ENCODE measurements at regions not wholly inside any gene's neighbourhood (a gene's known extent, or its start where the extent isn't known, plus 50 kb on each side); places are given as distances from the start of the nearest gene placed in this dataset.

GRCh38 chr2:2866459-2866858 lies 511.2 kb downstream of the EIPR1 start:
- DNase-seq: no peak

GRCh38 chr2:2862386-2862785 lies 515.2 kb downstream of the EIPR1 start:
- no peak for DNase-seq

DNA sequence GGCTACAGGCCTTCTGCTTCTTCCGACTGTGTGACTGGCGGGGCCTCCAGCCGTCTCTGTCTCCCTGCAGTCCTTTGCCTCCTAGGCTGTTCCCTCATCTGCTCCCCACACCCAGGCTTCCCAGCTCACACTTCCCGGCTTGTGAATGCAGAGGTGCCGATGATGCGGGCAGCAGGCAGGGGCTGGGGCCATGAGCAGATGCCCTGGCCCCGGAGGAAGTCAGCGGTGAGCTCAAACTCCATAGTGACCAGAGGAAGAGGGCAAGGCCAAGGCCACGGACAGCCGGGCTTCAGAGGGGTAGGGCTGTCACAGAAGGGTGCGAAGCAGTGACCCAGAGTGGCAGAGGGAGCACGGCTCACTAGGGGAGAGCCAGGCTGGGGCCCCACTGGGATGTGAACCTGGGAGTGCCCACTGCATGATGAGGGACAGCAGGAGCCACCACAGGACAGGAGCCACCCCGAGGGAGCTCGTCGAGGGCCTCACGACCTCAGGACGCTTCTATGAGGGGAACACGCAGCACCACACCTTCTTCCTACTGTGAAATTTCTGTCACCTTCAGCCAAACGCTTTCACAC lies 515.9 kb downstream of the EIPR1 start:
- DNase-seq: no peak

GRCh38 chr2:2860589-2861300 lies 516.9 kb downstream of the EIPR1 start:
- no peak for DNase-seq

GRCh38 chr2:2859732-2860131 lies 517.9 kb downstream of the EIPR1 start:
- no peak for DNase-seq

DNA sequence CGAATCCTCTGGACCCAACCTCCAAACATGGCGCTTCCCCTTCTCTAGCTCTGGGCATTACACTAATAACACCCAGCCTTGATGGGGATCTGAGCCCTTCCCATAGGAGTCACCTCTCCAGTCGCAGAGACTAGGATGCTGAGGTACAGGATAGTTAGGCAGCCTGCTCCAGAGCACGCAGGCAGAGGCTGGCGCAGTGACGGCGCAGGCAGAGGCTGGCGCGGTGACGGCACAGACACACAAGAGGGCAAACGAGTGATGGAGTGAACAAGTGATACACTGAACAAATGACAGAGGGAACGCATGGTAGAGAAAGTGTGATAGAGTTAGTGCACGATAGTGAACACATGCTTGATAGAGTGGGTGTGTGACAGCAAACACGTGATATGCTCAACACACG lies 518.5 kb downstream of the EIPR1 start:
- no peak for DNase-seq

DNA sequence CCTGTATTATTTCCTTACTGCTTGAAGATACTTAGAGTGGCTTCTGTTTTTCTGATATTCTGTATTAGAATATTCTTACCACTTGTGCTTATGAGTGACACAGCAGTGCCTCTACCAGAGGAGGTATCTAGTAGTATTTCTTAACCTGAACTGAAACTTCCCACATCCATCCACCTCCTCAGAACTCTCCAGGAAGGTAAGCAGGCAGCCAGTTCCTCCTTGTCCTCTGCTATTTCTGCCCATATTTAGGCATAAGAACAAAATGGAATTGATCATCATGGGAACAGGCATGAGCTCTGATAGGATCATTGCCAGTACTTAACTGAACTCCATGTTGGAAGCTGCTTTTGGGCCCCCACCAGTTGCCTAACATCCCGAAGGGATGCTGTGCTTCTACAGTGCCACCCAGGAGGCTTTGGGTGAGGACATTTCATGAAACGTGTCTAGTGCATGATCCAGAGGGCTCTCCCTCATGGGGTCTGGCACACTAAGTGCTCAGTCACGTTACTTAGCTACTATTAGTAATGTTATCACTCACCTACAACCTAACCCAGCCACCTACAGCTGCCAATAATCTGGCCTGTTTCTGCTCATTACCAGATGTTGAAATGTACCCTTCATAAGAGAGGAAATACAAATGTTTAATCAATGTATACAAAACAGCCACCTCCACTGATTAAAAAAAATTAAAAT lies 520.7 kb downstream of the EIPR1 start:
- no peak for DNase-seq

GRCh38 chr2:2855297-2855696 lies 522.3 kb downstream of the EIPR1 start:
- no peak for DNase-seq

GRCh38 chr2:2853346-2853745 lies 522.3 kb upstream of the MYT1L start:
- no peak for DNase-seq

DNA sequence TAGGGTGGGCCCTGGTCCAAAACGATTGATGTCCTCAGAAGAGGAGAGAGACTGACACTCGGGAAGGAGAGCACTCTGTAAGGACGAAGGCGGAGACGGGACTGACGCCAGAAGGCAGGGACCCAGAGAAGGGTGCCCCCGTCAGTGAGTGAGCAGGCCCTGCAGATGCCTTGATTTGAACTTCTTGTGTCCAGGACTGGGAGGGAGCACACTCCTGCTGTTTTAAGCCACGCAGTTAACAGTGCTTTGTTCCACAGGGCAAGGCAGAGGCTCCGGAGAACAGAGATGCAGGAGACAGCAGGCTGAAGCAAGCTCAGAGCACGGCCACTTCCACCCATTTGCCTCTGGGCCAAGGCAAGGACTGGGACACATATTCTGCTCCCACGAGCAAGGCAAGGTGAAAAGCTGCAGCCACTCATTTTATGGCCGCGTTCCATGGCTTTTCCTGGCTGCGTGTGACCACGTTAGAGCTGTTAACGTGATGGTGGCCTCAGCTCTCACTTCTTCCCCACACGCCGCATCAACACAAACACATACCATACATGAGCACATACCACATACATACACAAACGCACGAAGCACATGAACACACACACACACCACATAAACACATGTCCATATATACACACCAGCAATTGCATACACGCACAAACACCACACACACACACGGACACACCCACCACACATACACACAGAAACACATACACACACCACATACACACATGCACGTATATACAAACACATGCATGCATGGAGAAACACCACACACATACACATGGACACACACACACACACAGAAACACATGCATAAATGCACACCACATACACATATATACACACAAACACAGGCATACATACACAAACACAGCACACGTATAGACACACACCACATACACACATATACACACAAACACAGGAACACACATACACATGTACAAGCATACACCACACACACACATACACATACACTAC lies 521.0 kb upstream of the MYT1L start:
- no peak for DNase-seq

DNA sequence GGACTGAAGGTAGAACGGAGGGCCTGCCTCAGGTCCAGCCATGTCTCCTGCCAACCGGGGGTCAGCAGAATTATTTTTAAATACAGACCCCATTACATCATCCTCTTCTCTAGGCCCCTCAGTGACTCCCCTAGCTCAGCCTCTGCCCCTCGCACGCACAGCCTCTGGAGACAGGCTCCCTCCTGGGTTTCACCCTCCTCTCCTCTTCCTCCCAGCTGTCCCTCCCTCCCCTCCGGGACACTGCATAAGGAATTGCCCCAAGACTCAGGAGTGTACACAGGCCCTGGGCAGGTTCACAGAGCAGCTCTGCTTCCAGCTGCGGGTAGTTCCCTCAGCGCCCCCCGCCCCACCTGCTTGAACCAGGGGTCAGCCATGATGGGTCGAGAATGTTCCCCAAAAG lies 520.2 kb upstream of the MYT1L start:
- no peak for DNase-seq

DNA sequence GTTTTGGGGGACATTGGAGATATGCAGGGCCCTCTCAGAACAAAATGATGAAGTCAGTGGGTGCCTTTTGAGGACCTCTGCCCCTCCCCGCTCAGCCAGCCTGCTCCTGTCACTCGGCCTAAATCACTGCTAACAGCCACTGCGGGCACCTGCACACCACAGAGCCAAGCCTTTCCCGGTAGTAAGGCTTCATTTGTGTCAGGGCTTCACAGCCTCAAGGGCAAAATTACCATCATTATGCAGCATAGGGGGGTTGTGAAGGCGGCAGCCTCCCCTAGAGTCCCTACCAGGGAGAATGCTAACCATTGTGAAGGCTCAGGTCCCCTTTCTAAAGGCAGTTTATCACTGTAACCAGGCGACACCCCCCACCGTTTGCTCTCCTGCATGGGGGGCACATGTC lies 519.8 kb upstream of the MYT1L start:
- DNase-seq: no peak

DNA sequence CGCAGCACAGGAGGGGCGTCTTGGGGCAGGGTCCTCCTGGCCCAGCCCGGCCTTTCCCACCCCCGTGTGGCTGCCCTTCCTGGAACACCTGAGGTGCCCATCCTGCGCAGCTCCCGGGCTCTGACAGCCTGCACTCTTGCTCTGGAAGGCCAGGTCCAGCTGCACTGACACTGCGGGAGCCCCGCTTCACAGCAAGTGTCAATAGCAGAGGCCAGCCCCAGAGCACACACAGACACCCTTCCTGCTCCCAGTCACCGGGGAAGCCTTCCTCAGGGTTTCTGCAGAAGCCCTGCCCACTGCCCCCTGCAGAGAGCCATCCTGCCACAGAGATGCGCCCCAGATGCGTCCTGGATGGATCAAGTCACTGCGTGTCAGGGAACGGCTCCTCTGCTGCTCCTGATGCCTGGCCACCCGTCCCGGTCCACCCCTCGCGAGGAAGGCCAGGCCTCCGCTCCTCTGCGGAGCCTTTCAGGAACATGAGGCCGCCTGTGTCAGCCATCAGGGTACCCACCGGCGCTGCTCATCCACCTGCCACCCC lies 519.2 kb upstream of the MYT1L start:
- DNase-seq: no peak

DNA sequence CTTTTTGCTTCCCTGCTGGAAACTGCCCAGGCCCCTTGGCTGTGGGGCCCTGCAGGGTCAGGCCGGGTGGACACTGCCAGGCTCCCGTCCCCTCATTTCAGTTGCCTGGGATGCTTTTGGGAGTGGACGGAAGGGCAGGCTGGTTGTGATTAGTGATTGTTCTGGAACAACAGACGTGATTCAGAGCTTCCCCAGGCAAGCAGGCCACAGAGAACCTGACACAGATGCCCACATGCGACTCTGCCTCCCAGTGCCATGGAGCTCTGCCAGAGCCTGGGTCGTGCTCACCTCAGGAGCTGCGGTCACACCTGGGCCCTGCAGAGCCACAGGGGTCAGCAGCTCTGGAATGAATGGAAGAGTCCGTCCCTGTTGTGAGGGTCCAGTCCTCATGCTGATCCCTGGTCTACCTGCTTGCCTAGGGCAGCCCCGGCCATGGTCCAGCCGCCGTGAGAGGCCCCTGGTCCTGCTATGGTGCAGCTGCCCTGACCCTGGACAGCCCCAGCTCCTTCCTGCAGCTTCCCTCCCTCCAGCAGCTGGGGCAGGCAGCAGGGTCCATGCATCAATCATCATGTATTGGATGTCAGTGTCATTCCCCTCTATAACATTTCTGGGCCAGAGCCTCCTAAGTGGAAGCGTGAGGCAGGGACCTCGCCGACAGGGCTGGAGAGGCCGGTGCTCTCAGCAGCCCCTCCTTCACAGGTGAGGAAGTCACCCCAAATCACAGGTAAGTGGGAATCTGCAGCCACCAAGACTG lies 518.6 kb upstream of the MYT1L start:
- DNase-seq: no peak

DNA sequence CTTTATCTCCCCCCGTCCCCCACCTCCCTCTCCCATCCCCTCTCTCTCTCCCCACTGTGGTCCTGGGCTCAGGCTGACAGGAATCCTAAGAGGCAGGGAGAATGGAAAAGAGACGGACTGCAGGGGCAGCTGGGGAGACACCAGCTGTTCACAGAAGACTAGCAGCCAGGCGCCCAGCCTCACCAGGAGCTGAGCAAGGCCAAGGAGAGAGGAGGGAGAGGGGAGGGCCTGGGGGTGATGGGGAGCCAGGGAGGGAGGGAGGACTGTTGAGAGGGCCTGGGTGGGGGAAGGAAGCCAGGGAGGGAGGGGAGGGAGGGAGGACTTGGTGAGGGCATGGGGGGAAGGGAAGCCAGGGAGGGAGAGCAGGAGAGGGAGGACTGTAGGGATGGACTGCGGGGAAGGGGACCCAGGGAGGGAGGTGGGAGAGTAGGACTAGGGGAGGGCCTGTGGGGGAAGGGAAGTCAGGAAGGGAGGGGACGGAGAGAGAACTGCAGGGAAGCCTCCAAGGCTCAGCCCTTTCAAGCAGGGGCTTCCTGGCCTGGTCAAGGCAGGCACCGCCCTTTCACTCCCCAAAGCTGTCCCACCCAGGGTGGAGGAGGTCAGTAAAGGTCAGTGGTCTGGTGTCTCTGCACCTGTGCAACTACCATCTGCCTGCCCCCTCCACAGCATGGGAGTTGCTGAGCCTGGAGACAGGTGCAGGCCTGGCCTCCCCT lies 517.7 kb upstream of the MYT1L start:
- no peak for DNase-seq

- DNase-seq: no peak
Measured at GRCh38 chr2:2848198-2848597, 517.1 kb upstream of the MYT1L start.

DNA sequence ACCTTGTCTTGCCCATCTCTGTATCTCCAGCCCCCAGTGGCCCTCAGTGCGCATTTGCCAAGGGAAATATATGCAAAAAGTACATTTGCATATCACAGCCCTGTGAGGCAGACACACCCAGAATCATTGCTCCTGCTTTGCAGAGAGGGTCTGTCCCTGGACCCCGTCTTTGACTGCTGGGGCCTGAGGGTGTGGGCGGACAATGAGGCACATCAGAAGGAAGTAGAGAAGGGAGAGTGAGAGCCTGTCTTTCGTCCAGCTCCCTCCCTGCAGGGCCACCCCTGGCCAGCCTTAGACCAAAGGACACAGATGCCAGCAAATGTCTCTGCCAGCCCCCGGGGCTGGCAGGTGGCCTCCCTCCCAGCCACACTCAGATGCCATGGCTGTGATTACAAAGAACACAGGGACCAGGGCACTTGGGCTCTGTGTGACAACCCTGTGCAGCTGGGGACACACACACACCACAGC lies 516.2 kb upstream of the MYT1L start:
- no peak for DNase-seq

- DNase-seq: no peak
Measured at GRCh38 chr2:2846332-2847208, 515.5 kb upstream of the MYT1L start.

- no peak for DNase-seq
Measured at GRCh38 chr2:2845806-2846315, 514.8 kb upstream of the MYT1L start.

GRCh38 chr2:2845267-2845666 lies 514.2 kb upstream of the MYT1L start:
- DNase-seq: no peak
